Left ventricle myocardium inferior (tissue), 1 donor: ENCODE measurements at regions not wholly inside any gene's neighbourhood (a gene's known extent, or its start where the extent isn't known, plus 50 kb on each side); places are given as distances from the start of the nearest gene placed in this dataset.

Experiments
- DNase-seq: peaks from one replicate; pipeline ENCODE4 v3.0.0-alpha.2; 2020
- H3K27ac ChIP-seq: fragments of 200-600 bp; replicated peaks from 2 replicates; pipeline ENCODE4 v1.8.0; 2021
- H3K27me3 ChIP-seq: fragments of 200-600 bp; 2 replicates; pipeline ENCODE4 v1.8.0; 2021; ENCODE audit warnings: low read depth
- H3K36me3 ChIP-seq: fragments of 200-600 bp; 2 replicates; pipeline ENCODE4 v1.8.0; 2021
- H3K4me1 ChIP-seq: fragments of 200-600 bp; 2 replicates; pipeline ENCODE4 v1.8.0; 2021
- H3K4me3 ChIP-seq: fragments of 200-600 bp; 2 replicates; pipeline ENCODE4 v1.8.0; 2021; ENCODE audit warnings: mild to moderate bottlenecking, moderate library complexity
- H3K9me3 ChIP-seq: fragments of 200-600 bp; replicated peaks from 2 replicates; pipeline ENCODE4 v1.8.0; 2021
- CTCF ChIP-seq: fragments of 200-600 bp; IDR thresholded peaks from 2 replicates; pipeline ENCODE4 v1.8.0; 2021; ENCODE audit warnings: antibody characterized with exemption, mild to moderate bottlenecking, borderline replicate concordance
- intact Hi-C: fragments of 100-400 bp; cut with micrococcal nuclease; formaldehyde crosslinking; loops from one replicate; pipeline ENCODE4 v1.11.0; 2022
- donor health status: DM: no; HTN: yes; CAD: no; lungs with severe emphysema.

DNA sequence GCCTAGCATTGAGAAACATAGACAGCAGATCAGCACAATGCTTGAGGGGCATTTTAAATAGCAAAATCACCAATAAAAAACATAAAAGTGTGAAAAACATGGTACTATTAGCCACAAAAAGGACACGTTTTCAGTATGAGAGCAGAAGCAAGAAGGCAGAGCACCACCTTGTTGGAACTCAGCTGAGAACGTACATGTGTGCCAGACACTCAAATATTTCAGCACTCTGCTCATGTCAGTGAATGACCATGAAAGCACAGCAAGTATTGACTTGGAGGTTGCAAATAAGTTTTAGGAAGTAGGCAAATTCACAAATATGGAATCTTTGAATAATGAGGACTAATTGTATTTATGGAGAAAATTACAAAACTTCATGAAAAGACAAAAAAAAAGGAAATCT lies 193.4 kb upstream of the PKN2 start:
- no peak for TF ChIP-seq CTCF
- Histone ChIP-seq H3K4me3 (no peak overlapping the region), H3K27ac (no peak overlapping the region), H3K27me3 (no peaks in the 10 kb centered on the region), H3K36me3 (no peaks in the 10 kb centered on the region), H3K9me3 (no peaks in the 10 kb centered on the region), H3K4me1 (no peaks in the 10 kb centered on the region)
- intact Hi-C loops, result no loop called here
- no peak for DNase-seq

- H3K9me3 ChIP-seq, result no peaks in the 10 kb centered on the region
- TF ChIP-seq CTCF, result no peak
- H3K27me3 ChIP-seq, result no peaks in the 10 kb centered on the region
- DNase-seq, result no peak
- H3K36me3 ChIP-seq, result no peaks in the 10 kb centered on the region
- no peaks in the 10 kb centered on the region for H3K4me1 ChIP-seq
- no peak overlapping the region for H3K27ac ChIP-seq
- intact Hi-C loops, result no loop called here
- H3K4me3 ChIP-seq, result no peak overlapping the region
Measured at GRCh38 chr1:88499671-88500070, 184.4 kb upstream of the PKN2 start.

DNA sequence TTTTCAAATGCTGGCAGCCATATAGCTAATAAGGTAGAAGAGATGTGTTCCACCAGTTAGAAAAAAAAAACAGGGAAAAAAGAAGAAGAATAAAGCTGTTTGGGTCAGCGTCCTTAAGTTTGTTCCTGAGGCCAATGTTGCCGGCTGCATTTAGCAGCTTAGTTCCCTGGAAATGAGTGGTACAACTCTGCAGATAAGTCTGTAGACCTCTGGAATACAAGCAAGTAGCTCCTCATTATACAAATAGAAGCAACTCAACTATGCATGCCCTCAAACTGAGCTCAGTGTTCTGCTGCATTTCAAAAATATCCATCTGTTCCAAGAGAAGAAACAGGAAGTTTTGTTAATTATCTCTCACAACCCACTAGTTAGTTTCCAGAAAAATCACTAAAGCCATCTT lies 181.2 kb upstream of the PKN2 start:
- Histone ChIP-seq H3K27me3 (no peaks in the 10 kb centered on the region), H3K36me3 (no peaks in the 10 kb centered on the region), H3K4me1 (no peaks in the 10 kb centered on the region), H3K9me3 (no peaks in the 10 kb centered on the region), H3K27ac (no peak overlapping the region), H3K4me3 (no peak overlapping the region)
- DNase-seq, result no peak
- no peak for TF ChIP-seq CTCF
- intact Hi-C loops, result no loop called here

GRCh38 chr1:88503646-88504045 lies 180.4 kb upstream of the PKN2 start:
- intact Hi-C loops, result no loop called here
- no peak for TF ChIP-seq CTCF
- Histone ChIP-seq H3K27me3 (no peaks in the 10 kb centered on the region), H3K9me3 (no peaks in the 10 kb centered on the region), H3K36me3 (no peaks in the 10 kb centered on the region), H3K27ac (no peak overlapping the region), H3K4me1 (no peaks in the 10 kb centered on the region), H3K4me3 (no peak overlapping the region)
- DNase-seq, result no peak

DNA sequence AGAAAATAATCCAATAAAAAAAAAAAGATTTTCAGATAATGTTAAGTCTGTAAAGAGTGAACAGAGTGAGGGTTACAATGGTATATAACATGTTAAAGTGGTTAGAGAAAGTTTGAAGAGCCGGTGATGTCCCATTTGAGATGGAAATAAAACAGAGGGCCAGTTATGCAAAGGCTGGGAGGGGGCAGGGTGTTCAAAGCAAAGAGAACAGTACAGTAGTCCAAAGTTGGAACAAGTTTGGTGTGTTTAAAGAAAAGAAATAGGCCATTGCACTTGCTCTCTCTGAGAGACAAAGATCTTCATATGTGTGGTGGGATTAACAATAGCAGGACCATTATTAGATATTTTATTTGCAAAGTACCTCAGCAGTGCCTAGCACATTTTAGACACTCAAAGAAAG lies 179.5 kb upstream of the PKN2 start:
- no peak for DNase-seq
- no peaks in the 10 kb centered on the region for H3K9me3 ChIP-seq
- intact Hi-C loops, result no loop called here
- H3K27ac ChIP-seq, result no peak overlapping the region
- no peak overlapping the region for H3K4me3 ChIP-seq
- TF ChIP-seq CTCF, result no peak
- H3K36me3 ChIP-seq, result no peaks in the 10 kb centered on the region
- no peaks in the 10 kb centered on the region for H3K4me1 ChIP-seq
- no peaks in the 10 kb centered on the region for H3K27me3 ChIP-seq

- no peaks in the 10 kb centered on the region for H3K36me3 ChIP-seq
- TF ChIP-seq CTCF, result no peak
- no peak overlapping the region for H3K4me3 ChIP-seq
- H3K27ac ChIP-seq, result no peak overlapping the region
- intact Hi-C loops, result no loop called here
- no peaks in the 10 kb centered on the region for H3K27me3 ChIP-seq
- no peak for DNase-seq
- no peaks in the 10 kb centered on the region for H3K9me3 ChIP-seq
- H3K4me1 ChIP-seq, result no peaks in the 10 kb centered on the region
Measured at GRCh38 chr1:88509379-88509778, 174.7 kb upstream of the PKN2 start.
